HEK293T (cell line): ENCODE measurements at regions not wholly inside any gene's neighbourhood (a gene's known extent, or its start where the extent isn't known, plus 50 kb on each side); places are given as distances from the start of the nearest gene placed in this dataset.

Source experiments
- CTCF ChIA-PET: fragments of 350-600 bp; formaldehyde crosslinking; extraction: SDS; loops from one replicate; lab custom pipeline; 2021; ENCODE audit warnings: antibody characterized with exemption, inconsistent platforms; lab: Yijun Ruan, JAX
- POLR2A ChIA-PET: fragments of 350-600 bp; formaldehyde crosslinking; extraction: SDS; loops from one replicate; lab custom pipeline; 2020; ENCODE audit warnings: antibody characterized with exemption, inconsistent platforms; lab: Yijun Ruan, JAX
- DNase-seq: peaks from one replicate; pipeline ENCODE4 v3.0.0; 2012; ENCODE audit warnings: mixed read lengths; ENCODE audit errors: extremely low spot score
- ARNT ChIP-seq: fragments of 450-650 bp; IDR thresholded peaks from 2 replicates; pipeline ENCODE4 v1.6.1; 2017; ENCODE audit warnings: mild to moderate bottlenecking
- BHLHE40 ChIP-seq: fragments of 450-650 bp; IDR thresholded peaks from 2 replicates; pipeline ENCODE4 v1.6.1; 2016; ENCODE audit warnings: mild to moderate bottlenecking, moderate library complexity, borderline replicate concordance
- CTBP1 ChIP-seq: fragments of 450-650 bp; IDR thresholded peaks from 2 replicates; pipeline ENCODE4 v1.6.1; 2016; ENCODE audit warnings: borderline replicate concordance
- ELF4 ChIP-seq: fragments of 450-650 bp; IDR thresholded peaks from 2 replicates; pipeline ENCODE4 v1.6.1; 2017; ENCODE audit warnings: antibody characterized with exemption
- FOXA1 ChIP-seq: fragments of 450-650 bp; IDR thresholded peaks from 2 replicates; pipeline ENCODE4 v1.6.1; 2016; ENCODE audit warnings: mild to moderate bottlenecking
- FOXK2 ChIP-seq: fragments of 450-650 bp; IDR thresholded peaks from 2 replicates; pipeline ENCODE4 v1.6.1; 2016; ENCODE audit warnings: mild to moderate bottlenecking
- FOXM1 ChIP-seq: fragments of 450-650 bp; IDR thresholded peaks from 2 replicates; pipeline ENCODE4 v1.6.1; 2017; ENCODE audit warnings: mild to moderate bottlenecking, borderline replicate concordance
- HDGF ChIP-seq: fragments of 450-650 bp; IDR thresholded peaks from 2 replicates; pipeline ENCODE4 v1.6.1; 2017; ENCODE audit warnings: antibody characterized with exemption, borderline replicate concordance
- L3MBTL2 ChIP-seq: fragments of 450-650 bp; conservative IDR thresholded peaks from 2 replicates; pipeline ENCODE4 v1.6.1; 2016; ENCODE audit warnings: mild to moderate bottlenecking
- LEF1 ChIP-seq: fragments of 450-650 bp; IDR thresholded peaks from 2 replicates; pipeline ENCODE4 v1.6.1; 2017; ENCODE audit warnings: mild to moderate bottlenecking, borderline replicate concordance
- NFRKB ChIP-seq: fragments of 450-650 bp; IDR thresholded peaks from 2 replicates; pipeline ENCODE4 v1.6.1; 2016; ENCODE audit warnings: mild to moderate bottlenecking, moderate library complexity
- PKNOX1 ChIP-seq: fragments of 450-650 bp; IDR thresholded peaks from 2 replicates; pipeline ENCODE4 v1.6.1; 2016
- SP1 ChIP-seq: fragments of 450-650 bp; IDR thresholded peaks from 2 replicates; pipeline ENCODE4 v1.6.1; 2017
- SUZ12 ChIP-seq: fragments of 450-650 bp; IDR thresholded peaks from 2 replicates; pipeline ENCODE4 v1.6.1; 2016; ENCODE audit warnings: mild to moderate bottlenecking
- TARDBP ChIP-seq: fragments of 450-650 bp; IDR thresholded peaks from 2 replicates; pipeline ENCODE4 v1.6.1; 2016
- ZNF384 ChIP-seq: fragments of 450-650 bp; IDR thresholded peaks from 2 replicates; pipeline ENCODE4 v1.6.1; 2016

- CTCF ChIA-PET = no interaction called here
- POLR2A ChIA-PET = no interaction called here
- TF ChIP-seq TARDBP (no peak), CTBP1 (no peak), HDGF (no peak), SUZ12 (no peak), BHLHE40 (no peak), LEF1 (no peak), ZNF384 (no peak), FOXK2 (no peak), NFRKB (no peak), ELF4 (no peak), ARNT (no peak), FOXM1 (no peak), FOXA1 (no peak), SP1 (no peak), L3MBTL2 (no peak)
- DNase-seq = no peak
Observed at GRCh38 chr3:77837456-77838025, 797.6 kb downstream of the ROBO2 start.

- TF ChIP-seq ELF4 = no peak
- TF ChIP-seq NFRKB = no peak
- no peak for TF ChIP-seq FOXK2
- TF ChIP-seq BHLHE40 = no peak
- no peak for TF ChIP-seq HDGF
- no peak for TF ChIP-seq TARDBP
- TF ChIP-seq PKNOX1 = no peak
- no peak for TF ChIP-seq FOXA1
- no peak for TF ChIP-seq SUZ12
- TF ChIP-seq SP1 = no peak
- no peak for TF ChIP-seq CTBP1
- no peak for TF ChIP-seq FOXM1
- no peak for TF ChIP-seq ARNT
- TF ChIP-seq L3MBTL2 = no peak
- no peak for TF ChIP-seq ZNF384
- no peak for TF ChIP-seq LEF1
- CTCF ChIA-PET = interaction anchor here (0.7 kb wide), 1 partner anchor 263 kb away, joined by 3 read pairs; no protein-coding TSS in a partner anchor
- no peak for DNase-seq
- POLR2A ChIA-PET = no interaction called here
Observed at GRCh38 chr3:77859156-77859555, 819.3 kb downstream of the ROBO2 start.

- ChIA-PET CTCF (no interaction called here), POLR2A (no interaction called here)
- TF ChIP-seq TARDBP (no peak), ZNF384 (no peak), ARNT (no peak), LEF1 (no peak), FOXK2 (no peak), CTBP1 (no peak), NFRKB (no peak), HDGF (no peak), L3MBTL2 (no peak), PKNOX1 (no peak), FOXA1 (no peak), ELF4 (no peak), SP1 (no peak)
- no peak for DNase-seq
Observed at GRCh38 chr3:77868725-77869124, 828.8 kb downstream of the ROBO2 start.

- ChIA-PET POLR2A (no interaction called here), CTCF (no interaction called here)
- no peak for DNase-seq
Observed at GRCh38 chr3:77869423-77869822, 829.5 kb downstream of the ROBO2 start.

GRCh38 chr3:77871436-77871835 lies 831.5 kb downstream of the ROBO2 start:
- TF ChIP-seq TARDBP (no peak), ARNT (no peak), FOXA1 (no peak), L3MBTL2 (no peak), CTBP1 (no peak), PKNOX1 (no peak), SUZ12 (no peak), ELF4 (no peak), BHLHE40 (no peak), ZNF384 (no peak), LEF1 (no peak), SP1 (no peak), HDGF (no peak), NFRKB (no peak), FOXK2 (no peak), FOXM1 (no peak)
- DNase-seq = no peak
- CTCF ChIA-PET = no interaction called here
- POLR2A ChIA-PET = no interaction called here

More at GRCh38 chr3:77869423-77869822, 829.5 kb downstream of the ROBO2 start:
- no peak for TF ChIP-seq ZNF384
- no peak for TF ChIP-seq PKNOX1
- TF ChIP-seq NFRKB = no peak
- no peak for TF ChIP-seq SUZ12
- TF ChIP-seq FOXM1 = no peak
- no peak for TF ChIP-seq TARDBP
- no peak for TF ChIP-seq BHLHE40
- TF ChIP-seq SP1 = no peak
- no peak for TF ChIP-seq LEF1
- TF ChIP-seq FOXK2 = no peak
- no peak for TF ChIP-seq ARNT
- TF ChIP-seq FOXA1 = no peak
- TF ChIP-seq HDGF = no peak
- TF ChIP-seq ELF4 = no peak
- no peak for TF ChIP-seq L3MBTL2
- no peak for TF ChIP-seq CTBP1
